H1 (cell line): ENCODE measurements at regions not wholly inside any gene's neighbourhood (a gene's known extent, or its start where the extent isn't known, plus 50 kb on each side); places are given as distances from the start of the nearest gene placed in this dataset.

Experiments
- BCL11A ChIP-seq, 2 experiments: IDR thresholded peaks; one replicate each; pipeline ENCODE4 v1.6.1; 2011; ENCODE audit warnings: low read depth in 2 of 2, low read length in 2 of 2, mild to moderate bottlenecking in 2 of 2
- JUN ChIP-seq: IDR thresholded peaks from 2 replicates; pipeline ENCODE4 v1.6.1; 2011; ENCODE audit warnings: low read depth, mild to moderate bottlenecking, improper control_type of control experiment, low read length
- RFX5 ChIP-seq: IDR thresholded peaks from 2 replicates; pipeline ENCODE4 v1.6.1; 2011; ENCODE audit warnings: low read depth, low read length, improper control_type of control experiment, borderline replicate concordance

DNA sequence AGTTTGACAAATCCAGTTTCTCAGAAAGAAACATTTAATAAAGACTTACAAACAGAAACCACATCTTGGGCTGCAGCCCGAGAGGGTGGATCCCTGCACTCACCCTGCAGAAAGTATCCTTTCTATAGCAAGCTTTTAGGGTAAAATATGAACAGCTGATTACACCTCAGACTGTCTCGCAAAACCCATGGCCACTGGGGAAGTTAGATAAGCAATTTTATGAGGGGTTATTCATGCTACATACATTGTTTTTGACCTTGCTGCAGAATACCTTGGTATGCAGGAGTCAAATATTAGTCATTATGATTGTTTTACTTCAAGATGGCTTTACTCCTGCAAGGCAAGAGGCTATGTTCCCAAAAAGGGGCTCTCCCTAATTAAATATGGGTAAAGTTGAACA is 126.9 kb downstream of the OR2B2 start:
- TF ChIP-seq RFX5, result no peak
- no peak for TF ChIP-seq JUN
- no peak for TF ChIP-seq BCL11A (IDR thresholded peaks at IDR 0.05; ENCODE audit: low read depth in 2 of 2, low read length in 2 of 2)
